ENCODE measurements at regions not wholly inside any gene's neighbourhood (a gene's known extent, or its start where the extent isn't known, plus 50 kb on each side); places are given as distances from the start of the nearest gene placed in this dataset.

- DNase-seq = no peak
- in situ Hi-C loops (cut with HindIII; ENCODE audit: low pct_ligation_motif_present, low pct_unique_long_range_greater_than_20kb, low sequenced_read_pairs) = no loop called here
Measured at GRCh38 chr14:61988240-61988639, 226.0 kb downstream of the SNAPC1 start.

GRCh38 chr14:61992139-61992538, 229.9 kb downstream of the SNAPC1 start:
- DNase-seq = no peak
- in situ Hi-C loops (cut with HindIII; ENCODE audit: low pct_ligation_motif_present, low pct_unique_long_range_greater_than_20kb, low sequenced_read_pairs) = no loop called here

- DNase-seq = no peak
- in situ Hi-C loops (cut with HindIII; ENCODE audit: low pct_ligation_motif_present, low pct_unique_long_range_greater_than_20kb, low sequenced_read_pairs) = no loop called here
Measured at GRCh38 chr14:61992926-61993325, 230.7 kb downstream of the SNAPC1 start.

GRCh38 chr14:61994589-61994988, 232.4 kb downstream of the SNAPC1 start:
- no peak for DNase-seq
- in situ Hi-C loops (cut with HindIII; ENCODE audit: low pct_ligation_motif_present, low pct_unique_long_range_greater_than_20kb, low sequenced_read_pairs) = no loop called here

GRCh38 chr14:61996753-61997152, 234.5 kb downstream of the SNAPC1 start:
- in situ Hi-C loops (cut with HindIII; ENCODE audit: low pct_ligation_motif_present, low pct_unique_long_range_greater_than_20kb, low sequenced_read_pairs) = no loop called here
- no peak for DNase-seq

GRCh38 chr14:61997161-61997560, 234.9 kb downstream of the SNAPC1 start:
- DNase-seq = no peak
- in situ Hi-C loops (cut with HindIII; ENCODE audit: low pct_ligation_motif_present, low pct_unique_long_range_greater_than_20kb, low sequenced_read_pairs) = no loop called here

- in situ Hi-C loops (cut with HindIII; ENCODE audit: low pct_ligation_motif_present, low pct_unique_long_range_greater_than_20kb, low sequenced_read_pairs) = no loop called here
Measured at GRCh38 chr14:62001963-62002362, 239.7 kb downstream of the SNAPC1 start.

GRCh38 chr14:62002642-62003041, 240.4 kb downstream of the SNAPC1 start:
- in situ Hi-C loops (cut with HindIII; ENCODE audit: low pct_ligation_motif_present, low pct_unique_long_range_greater_than_20kb, low sequenced_read_pairs) = no loop called here
- DNase-seq = no peak

More at GRCh38 chr14:62001963-62002362, 239.7 kb downstream of the SNAPC1 start:
- DNase-seq = no peak

GRCh38 chr14:62003701-62004100, 241.5 kb downstream of the SNAPC1 start:
- in situ Hi-C loops (cut with HindIII; ENCODE audit: low pct_ligation_motif_present, low pct_unique_long_range_greater_than_20kb, low sequenced_read_pairs) = no loop called here
- DNase-seq = no peak

GRCh38 chr14:62006116-62006731, 244.0 kb downstream of the SNAPC1 start:
- no peak for DNase-seq
- in situ Hi-C loops (cut with HindIII; ENCODE audit: low pct_ligation_motif_present, low pct_unique_long_range_greater_than_20kb, low sequenced_read_pairs) = no loop called here

GRCh38 chr14:62015243-62015642, 253.0 kb downstream of the SNAPC1 start:
- in situ Hi-C loops (cut with HindIII; ENCODE audit: low pct_ligation_motif_present, low pct_unique_long_range_greater_than_20kb, low sequenced_read_pairs) = no loop called here
- no peak for DNase-seq

- in situ Hi-C loops (cut with HindIII; ENCODE audit: low pct_ligation_motif_present, low pct_unique_long_range_greater_than_20kb, low sequenced_read_pairs) = no loop called here
- no peak for DNase-seq
Measured at GRCh38 chr14:62015945-62016344, 253.7 kb downstream of the SNAPC1 start.

GRCh38 chr14:62017651-62018230, 255.5 kb downstream of the SNAPC1 start:
- no peak for DNase-seq
- in situ Hi-C loops (cut with HindIII; ENCODE audit: low pct_ligation_motif_present, low pct_unique_long_range_greater_than_20kb, low sequenced_read_pairs) = no loop called here

GRCh38 chr14:62018606-62019005, 256.4 kb downstream of the SNAPC1 start:
- DNase-seq = no peak

GRCh38 chr14:62027958-62028357, 265.7 kb downstream of the SNAPC1 start:
- in situ Hi-C loops (cut with HindIII; ENCODE audit: low pct_ligation_motif_present, low pct_unique_long_range_greater_than_20kb, low sequenced_read_pairs) = no loop called here
- DNase-seq = no peak

More at GRCh38 chr14:62018606-62019005, 256.4 kb downstream of the SNAPC1 start:
- in situ Hi-C loops (cut with HindIII; ENCODE audit: low pct_ligation_motif_present, low pct_unique_long_range_greater_than_20kb, low sequenced_read_pairs) = no loop called here

- in situ Hi-C loops (cut with HindIII; ENCODE audit: low pct_ligation_motif_present, low pct_unique_long_range_greater_than_20kb, low sequenced_read_pairs) = no loop called here
- DNase-seq = no peak
Measured at GRCh38 chr14:62029569-62029924, 267.3 kb downstream of the SNAPC1 start.

- DNase-seq = no peak
- in situ Hi-C loops (cut with HindIII; ENCODE audit: low pct_ligation_motif_present, low pct_unique_long_range_greater_than_20kb, low sequenced_read_pairs) = no loop called here
Measured at GRCh38 chr14:62030387-62030786, 268.2 kb downstream of the SNAPC1 start.

GRCh38 chr14:62031504-62031903, 269.3 kb downstream of the SNAPC1 start:
- in situ Hi-C loops (cut with HindIII; ENCODE audit: low pct_ligation_motif_present, low pct_unique_long_range_greater_than_20kb, low sequenced_read_pairs) = no loop called here

GRCh38 chr14:62053188-62053587, 291.0 kb downstream of the SNAPC1 start:
- in situ Hi-C loops (cut with HindIII; ENCODE audit: low pct_ligation_motif_present, low pct_unique_long_range_greater_than_20kb, low sequenced_read_pairs) = no loop called here
- no peak for DNase-seq

More at GRCh38 chr14:62031504-62031903, 269.3 kb downstream of the SNAPC1 start:
- no peak for DNase-seq

- in situ Hi-C loops (cut with HindIII; ENCODE audit: low pct_ligation_motif_present, low pct_unique_long_range_greater_than_20kb, low sequenced_read_pairs) = no loop called here
Measured at GRCh38 chr14:62056789-62057188, 294.6 kb downstream of the SNAPC1 start.

More at GRCh38 chr14:62056789-62057188, 294.6 kb downstream of the SNAPC1 start:
- no peak for DNase-seq
